ENCODE measurements at regions not wholly inside any gene's neighbourhood (a gene's known extent, or its start where the extent isn't known, plus 50 kb on each side); places are given as distances from the start of the nearest gene placed in this dataset.

GRCh38 chr4:153852501-153852900 lies 63.6 kb upstream of the SFRP2 start:
- no TSS peak for BruUV-seq (replicated peaks)
- intact Hi-C loops (cut with micrococcal nuclease; ENCODE audit: unreplicated experiment), result no loop called here
- CTCF ChIA-PET, result no interaction called here
- no peak overlapping the region for H3K4me3 Mint-ChIP-seq (ENCODE audit: low read depth, unreplicated experiment)
- no peak overlapping the region for H3K27ac Mint-ChIP-seq (ENCODE audit: unreplicated experiment)
- TF ChIP-seq, protein P1, sequence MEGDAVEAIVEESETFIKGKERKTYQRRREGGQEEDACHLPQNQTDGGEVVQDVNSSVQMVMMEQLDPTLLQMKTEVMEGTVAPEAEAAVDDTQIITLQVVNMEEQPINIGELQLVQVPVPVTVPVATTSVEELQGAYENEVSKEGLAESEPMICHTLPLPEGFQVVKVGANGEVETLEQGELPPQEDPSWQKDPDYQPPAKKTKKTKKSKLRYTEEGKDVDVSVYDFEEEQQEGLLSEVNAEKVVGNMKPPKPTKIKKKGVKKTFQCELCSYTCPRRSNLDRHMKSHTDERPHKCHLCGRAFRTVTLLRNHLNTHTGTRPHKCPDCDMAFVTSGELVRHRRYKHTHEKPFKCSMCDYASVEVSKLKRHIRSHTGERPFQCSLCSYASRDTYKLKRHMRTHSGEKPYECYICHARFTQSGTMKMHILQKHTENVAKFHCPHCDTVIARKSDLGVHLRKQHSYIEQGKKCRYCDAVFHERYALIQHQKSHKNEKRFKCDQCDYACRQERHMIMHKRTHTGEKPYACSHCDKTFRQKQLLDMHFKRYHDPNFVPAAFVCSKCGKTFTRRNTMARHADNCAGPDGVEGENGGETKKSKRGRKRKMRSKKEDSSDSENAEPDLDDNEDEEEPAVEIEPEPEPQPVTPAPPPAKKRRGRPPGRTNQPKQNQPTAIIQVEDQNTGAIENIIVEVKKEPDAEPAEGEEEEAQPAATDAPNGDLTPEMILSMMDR (IDR thresholded peaks at IDR 0.05; ENCODE audit: unreplicated experiment), result no peak
- peaks cover 43% of the 10 kb centered on the region for H3K27me3 Mint-ChIP-seq (ENCODE audit: unreplicated experiment)
- peaks cover 6% of the 10 kb centered on the region for H3K9me3 Mint-ChIP-seq (ENCODE audit: low read depth, unreplicated experiment)
- H3K36me3 Mint-ChIP-seq (ENCODE audit: insufficient read depth, unreplicated experiment), result no peaks in the 10 kb centered on the region
- DNase-seq, result no peak
- no peaks in the 10 kb centered on the region for H3K4me1 Mint-ChIP-seq (ENCODE audit: low read depth, unreplicated experiment)

DNA sequence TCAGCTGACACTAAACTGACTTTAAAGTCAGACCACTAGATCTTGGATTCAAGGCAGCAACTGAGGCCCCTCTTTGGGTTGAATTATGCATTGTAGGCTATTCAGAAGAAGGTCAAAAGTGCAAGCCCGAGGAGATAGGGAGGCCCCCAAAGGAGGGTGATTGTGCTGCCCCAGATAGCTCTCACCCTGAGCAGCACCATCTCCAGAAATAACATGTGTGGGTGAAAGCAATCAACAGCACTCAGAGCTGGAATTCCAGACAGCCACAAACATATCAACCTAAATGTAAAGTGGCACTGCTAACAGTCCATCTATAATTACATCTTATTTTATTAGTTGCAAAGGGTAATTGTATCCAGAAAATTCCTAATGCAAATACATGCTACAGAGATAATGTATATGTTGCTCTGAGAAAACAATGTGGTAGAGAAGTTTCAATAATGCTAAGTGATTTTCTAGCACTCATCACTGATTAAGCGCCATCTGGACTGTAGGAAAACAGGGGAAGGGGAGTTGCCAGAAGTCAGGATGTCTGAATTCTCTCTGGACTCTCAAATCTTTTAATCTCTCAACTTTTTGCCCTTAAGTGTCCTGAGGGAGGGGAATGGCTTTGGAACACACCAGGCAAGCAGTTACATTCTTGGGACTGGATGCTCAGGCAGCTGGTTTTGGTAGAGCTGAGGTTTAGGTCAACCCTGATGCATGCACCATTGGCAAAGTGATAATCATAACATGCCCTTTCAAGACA lies 61.8 kb upstream of the SFRP2 start:
- Mint-ChIP-seq H3K36me3 (ENCODE audit: insufficient read depth, unreplicated experiment) (no peaks in the 10 kb centered on the region), H3K27ac (ENCODE audit: unreplicated experiment) (no peak overlapping the region), H3K4me3 (ENCODE audit: low read depth, unreplicated experiment) (no peak overlapping the region), H3K4me1 (ENCODE audit: low read depth, unreplicated experiment) (no peaks in the 10 kb centered on the region), H3K9me3 (ENCODE audit: low read depth, unreplicated experiment) (no peaks in the 10 kb centered on the region), H3K27me3 (ENCODE audit: unreplicated experiment) (peaks cover 40% of the 10 kb centered on the region)
- TF ChIP-seq, protein P1 (IDR thresholded peaks at IDR 0.05; ENCODE audit: unreplicated experiment), result no peak
- intact Hi-C loops (cut with micrococcal nuclease; ENCODE audit: unreplicated experiment), result no loop called here
- CTCF ChIA-PET, result no interaction called here
- DNase-seq, result no peak
- BruUV-seq (replicated peaks), result no TSS peak

GRCh38 chr4:153844144-153844543 lies 55.3 kb upstream of the SFRP2 start:
- no peaks in the 10 kb centered on the region for H3K4me1 Mint-ChIP-seq (ENCODE audit: low read depth, unreplicated experiment)
- H3K27me3 Mint-ChIP-seq (ENCODE audit: unreplicated experiment), result peaks cover 26% of the 10 kb centered on the region
- no peaks in the 10 kb centered on the region for H3K9me3 Mint-ChIP-seq (ENCODE audit: low read depth, unreplicated experiment)
- no TSS peak for BruUV-seq (replicated peaks)
- DNase-seq, result no peak
- no peak overlapping the region for H3K4me3 Mint-ChIP-seq (ENCODE audit: low read depth, unreplicated experiment)
- H3K27ac Mint-ChIP-seq (ENCODE audit: unreplicated experiment), result no peak overlapping the region
- TF ChIP-seq, protein P1 (IDR thresholded peaks at IDR 0.05; ENCODE audit: unreplicated experiment), result no peak
- intact Hi-C loops (cut with micrococcal nuclease; ENCODE audit: unreplicated experiment), result no loop called here
- CTCF ChIA-PET, result no interaction called here
- H3K36me3 Mint-ChIP-seq (ENCODE audit: insufficient read depth, unreplicated experiment), result no peaks in the 10 kb centered on the region
